ENCODE measurements at regions not wholly inside any gene's neighbourhood (a gene's known extent, or its start where the extent isn't known, plus 50 kb on each side); places are given as distances from the start of the nearest gene placed in this dataset.

DNA sequence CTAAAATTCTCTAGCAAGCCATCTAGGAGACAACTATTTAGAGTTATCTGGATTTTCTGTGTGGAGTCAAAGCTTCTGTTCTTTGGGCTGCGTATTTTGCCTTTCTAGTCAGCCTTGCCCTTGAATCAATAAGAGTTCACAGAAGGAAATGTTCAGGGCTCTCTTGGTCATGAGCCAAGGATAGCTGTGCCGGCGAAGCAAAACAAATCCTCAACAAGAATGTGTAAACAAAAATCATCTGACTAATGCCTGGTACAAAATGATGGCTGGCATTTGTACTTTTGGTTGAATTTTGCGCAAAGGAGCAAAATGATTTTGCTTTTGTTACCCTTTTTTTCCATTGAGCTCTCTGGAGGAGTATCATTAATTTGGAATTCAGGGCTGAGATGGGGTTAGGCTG lies 171.1 kb downstream of the DACT1 start:
- Histone ChIP-seq H2AFZ (ENCODE audit: low read length) (no peak overlapping the region), H3K79me2 (ENCODE audit: low read length) (no peaks in the 10 kb centered on the region)
- no peak for DNase-seq

DNA sequence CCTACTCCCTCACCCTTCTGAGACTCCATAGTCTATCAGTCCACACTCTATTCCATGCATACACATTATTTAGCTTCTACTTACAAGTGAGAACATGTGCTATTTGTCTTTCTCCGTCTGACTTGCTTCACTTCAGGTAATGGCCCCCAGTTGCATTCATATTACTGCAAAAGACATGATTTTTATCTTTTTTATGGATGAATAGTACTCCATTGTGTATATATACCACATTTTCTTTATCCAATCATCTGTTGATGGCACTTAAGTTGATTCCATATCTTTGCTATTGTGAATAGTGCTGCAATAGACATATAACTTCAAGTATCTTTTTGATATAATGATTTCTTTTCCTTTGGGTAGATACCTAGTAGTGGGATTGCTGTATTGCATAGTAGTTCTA lies 171.8 kb downstream of the DACT1 start:
- no peak overlapping the region for H3K4me3 ChIP-seq (ENCODE audit: low read length)
- no peaks in the 10 kb centered on the region for H3K79me2 ChIP-seq (ENCODE audit: low read length)
- no peaks in the 10 kb centered on the region for H3K36me3 ChIP-seq (ENCODE audit: insufficient read depth, low read length)
- no peak overlapping the region for H2AFZ ChIP-seq (ENCODE audit: low read length)
- no peak overlapping the region for H3K9ac ChIP-seq (ENCODE audit: low read length)
- H3K9me2 ChIP-seq (replicated peaks; ENCODE audit: insufficient read depth, low read length), result no peaks in the 10 kb centered on the region
- no peaks in the 10 kb centered on the region for H3K9me3 ChIP-seq (ENCODE audit: low read length)
- peaks cover 2% of the 10 kb centered on the region; the same call in 1 of the 2 replicates for H3K27me3 ChIP-seq (ENCODE audit: low read length)
- H3K4me1 ChIP-seq (ENCODE audit: low read length), result no peaks in the 10 kb centered on the region
- no peaks in the 10 kb centered on the region for H4K20me1 ChIP-seq (ENCODE audit: insufficient read depth, low read depth, low read length)
- H3K27ac ChIP-seq (ENCODE audit: low read length), result no peak overlapping the region
- no peak for DNase-seq
- H3K4me2 ChIP-seq (ENCODE audit: low read depth, low read length, poor library complexity, severe bottlenecking), result no peak overlapping the region

More for the DNA sequence above, 171.1 kb downstream of the DACT1 start:
- no peaks in the 10 kb centered on the region for H3K36me3 ChIP-seq (ENCODE audit: insufficient read depth, low read length)
- no peak overlapping the region for H3K9ac ChIP-seq (ENCODE audit: low read length)
- no peaks in the 10 kb centered on the region for H4K20me1 ChIP-seq (ENCODE audit: insufficient read depth, low read depth, low read length)
- H3K4me3 ChIP-seq (ENCODE audit: low read length), result no peak overlapping the region
- H3K27ac ChIP-seq (ENCODE audit: low read length), result no peak overlapping the region
- peaks cover 2% of the 10 kb centered on the region; the same call in 1 of the 2 replicates for H3K27me3 ChIP-seq (ENCODE audit: low read length)
- no peak overlapping the region for H3K4me2 ChIP-seq (ENCODE audit: low read depth, low read length, poor library complexity, severe bottlenecking)
- H3K9me3 ChIP-seq (ENCODE audit: low read length), result no peaks in the 10 kb centered on the region
- H3K9me2 ChIP-seq (replicated peaks; ENCODE audit: insufficient read depth, low read length), result no peaks in the 10 kb centered on the region
- no peaks in the 10 kb centered on the region for H3K4me1 ChIP-seq (ENCODE audit: low read length)

GRCh38 chr14:58812050-58812910 lies 174.5 kb downstream of the DACT1 start:
- Histone ChIP-seq H3K4me3 (ENCODE audit: low read length) (no peak overlapping the region), H3K27ac (ENCODE audit: low read length) (no peak overlapping the region), H3K4me1 (ENCODE audit: low read length) (no peaks in the 10 kb centered on the region), H4K20me1 (ENCODE audit: insufficient read depth, low read depth, low read length) (no peaks in the 10 kb centered on the region), H3K36me3 (ENCODE audit: insufficient read depth, low read length) (no peaks in the 10 kb centered on the region), H3K27me3 (ENCODE audit: low read length) (0 out of 2 replicates have a peak, but pooled peaks cover 2% of the 10 kb centered on the region), H2AFZ (ENCODE audit: low read length) (no peak overlapping the region), H3K79me2 (ENCODE audit: low read length) (no peaks in the 10 kb centered on the region), H3K4me2 (ENCODE audit: low read depth, low read length, poor library complexity, severe bottlenecking) (no peak overlapping the region), H3K9me2 (replicated peaks; ENCODE audit: insufficient read depth, low read length) (no peaks in the 10 kb centered on the region), H3K9me3 (ENCODE audit: low read length) (no peaks in the 10 kb centered on the region), H3K9ac (ENCODE audit: low read length) (no peak overlapping the region)
- DNase-seq, result no peak

GRCh38 chr14:58813745-58814144 lies 176.0 kb downstream of the DACT1 start:
- H3K9me2 ChIP-seq (replicated peaks; ENCODE audit: insufficient read depth, low read length), result no peaks in the 10 kb centered on the region
- H3K9ac ChIP-seq (ENCODE audit: low read length), result no peak overlapping the region
- no peaks in the 10 kb centered on the region for H3K9me3 ChIP-seq (ENCODE audit: low read length)
- H3K27ac ChIP-seq (ENCODE audit: low read length), result no peak overlapping the region
- no peaks in the 10 kb centered on the region for H3K79me2 ChIP-seq (ENCODE audit: low read length)
- H3K36me3 ChIP-seq (ENCODE audit: insufficient read depth, low read length), result no peaks in the 10 kb centered on the region
- 0 out of 2 replicates have a peak, but pooled peaks cover 2% of the 10 kb centered on the region for H3K27me3 ChIP-seq (ENCODE audit: low read length)
- H4K20me1 ChIP-seq (ENCODE audit: insufficient read depth, low read depth, low read length), result no peaks in the 10 kb centered on the region
- no peak for DNase-seq
- H3K4me1 ChIP-seq (ENCODE audit: low read length), result no peaks in the 10 kb centered on the region
- no peak overlapping the region for H3K4me2 ChIP-seq (ENCODE audit: low read depth, low read length, poor library complexity, severe bottlenecking)
- H3K4me3 ChIP-seq (ENCODE audit: low read length), result no peak overlapping the region
- H2AFZ ChIP-seq (ENCODE audit: low read length), result no peak overlapping the region

GRCh38 chr14:58814466-58814865 lies 176.7 kb downstream of the DACT1 start:
- Histone ChIP-seq H2AFZ (ENCODE audit: low read length) (no peak overlapping the region), H4K20me1 (ENCODE audit: insufficient read depth, low read depth, low read length) (no peaks in the 10 kb centered on the region), H3K4me3 (ENCODE audit: low read length) (no peak overlapping the region), H3K4me1 (ENCODE audit: low read length) (no peaks in the 10 kb centered on the region), H3K4me2 (ENCODE audit: low read depth, low read length, poor library complexity, severe bottlenecking) (no peak overlapping the region), H3K9ac (ENCODE audit: low read length) (no peak overlapping the region), H3K9me2 (replicated peaks; ENCODE audit: insufficient read depth, low read length) (no peaks in the 10 kb centered on the region), H3K36me3 (ENCODE audit: insufficient read depth, low read length) (no peaks in the 10 kb centered on the region), H3K79me2 (ENCODE audit: low read length) (no peaks in the 10 kb centered on the region), H3K27me3 (ENCODE audit: low read length) (no peaks in the 10 kb centered on the region), H3K9me3 (ENCODE audit: low read length) (no peaks in the 10 kb centered on the region), H3K27ac (ENCODE audit: low read length) (no peak overlapping the region)
- DNase-seq, result no peak

DNA sequence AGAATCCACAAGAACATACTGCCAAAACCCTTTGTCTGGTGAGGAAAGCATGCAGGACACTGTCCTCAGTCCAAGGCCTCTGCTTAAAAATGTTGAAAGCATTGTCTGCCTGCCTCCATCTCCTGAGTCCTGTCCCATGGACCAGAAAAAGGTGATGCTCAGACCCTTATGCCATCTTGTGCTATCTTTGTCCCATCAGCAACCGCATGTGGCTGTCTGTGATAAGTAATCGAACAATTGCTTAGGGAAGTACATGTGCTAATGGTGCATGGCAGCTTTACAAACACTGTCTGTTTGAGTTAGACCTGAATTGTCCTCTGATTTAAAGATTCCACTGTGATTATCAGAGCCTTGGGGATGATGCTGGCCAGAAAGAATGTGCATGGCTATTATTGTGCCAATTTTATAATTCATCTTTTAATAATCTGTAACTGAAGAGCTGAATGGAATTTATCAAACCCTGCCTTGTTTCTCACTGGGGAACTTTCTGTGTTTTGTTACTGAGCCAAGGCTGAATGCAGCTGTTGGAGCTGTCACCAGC lies 177.5 kb downstream of the DACT1 start:
- Histone ChIP-seq H4K20me1 (ENCODE audit: insufficient read depth, low read depth, low read length) (no peaks in the 10 kb centered on the region), H3K27me3 (ENCODE audit: low read length) (no peaks in the 10 kb centered on the region), H3K27ac (ENCODE audit: low read length) (no peak overlapping the region), H3K4me1 (ENCODE audit: low read length) (no peaks in the 10 kb centered on the region), H2AFZ (ENCODE audit: low read length) (no peak overlapping the region), H3K9me3 (ENCODE audit: low read length) (no peaks in the 10 kb centered on the region), H3K9me2 (replicated peaks; ENCODE audit: insufficient read depth, low read length) (no peaks in the 10 kb centered on the region), H3K4me3 (ENCODE audit: low read length) (no peak overlapping the region), H3K36me3 (ENCODE audit: insufficient read depth, low read length) (no peaks in the 10 kb centered on the region), H3K79me2 (ENCODE audit: low read length) (no peaks in the 10 kb centered on the region), H3K9ac (ENCODE audit: low read length) (no peak overlapping the region), H3K4me2 (ENCODE audit: low read depth, low read length, poor library complexity, severe bottlenecking) (no peak overlapping the region)
- DNase-seq, result no peak

DNA sequence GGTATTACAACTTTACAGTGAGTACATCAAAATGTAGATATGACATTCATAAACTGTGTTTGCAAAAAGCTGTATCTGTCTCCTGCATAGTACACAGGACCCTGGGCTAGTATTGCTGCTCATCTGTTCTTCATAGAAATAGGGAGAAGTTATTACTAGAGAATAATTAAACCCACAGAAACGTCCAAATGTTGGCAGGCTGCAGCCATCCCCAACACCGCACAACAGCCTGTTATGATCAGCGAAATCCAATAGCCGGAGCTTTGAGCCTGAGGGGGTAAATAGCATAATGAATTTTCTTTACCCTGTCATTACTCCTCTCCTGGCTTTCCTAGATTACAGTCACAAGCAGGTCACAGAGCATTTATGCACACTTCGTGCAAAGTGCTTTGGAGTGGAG lies 178.0 kb downstream of the DACT1 start:
- no peaks in the 10 kb centered on the region for H3K9me2 ChIP-seq (replicated peaks; ENCODE audit: insufficient read depth, low read length)
- H2AFZ ChIP-seq (ENCODE audit: low read length), result no peak overlapping the region
- DNase-seq, result no peak

GRCh38 chr14:58816416-58817115 lies 178.8 kb downstream of the DACT1 start:
- Histone ChIP-seq H3K4me2 (ENCODE audit: low read depth, low read length, poor library complexity, severe bottlenecking) (no peak overlapping the region), H3K36me3 (ENCODE audit: insufficient read depth, low read length) (no peaks in the 10 kb centered on the region)

More for the DNA sequence above, 178.0 kb downstream of the DACT1 start:
- H3K79me2 ChIP-seq (ENCODE audit: low read length), result no peaks in the 10 kb centered on the region
- no peak overlapping the region for H3K4me2 ChIP-seq (ENCODE audit: low read depth, low read length, poor library complexity, severe bottlenecking)
- no peaks in the 10 kb centered on the region for H3K27me3 ChIP-seq (ENCODE audit: low read length)
- no peaks in the 10 kb centered on the region for H3K4me1 ChIP-seq (ENCODE audit: low read length)
- H3K9ac ChIP-seq (ENCODE audit: low read length), result no peak overlapping the region
- no peaks in the 10 kb centered on the region for H3K9me3 ChIP-seq (ENCODE audit: low read length)
- H3K27ac ChIP-seq (ENCODE audit: low read length), result no peak overlapping the region
- no peaks in the 10 kb centered on the region for H4K20me1 ChIP-seq (ENCODE audit: insufficient read depth, low read depth, low read length)
- H3K36me3 ChIP-seq (ENCODE audit: insufficient read depth, low read length), result no peaks in the 10 kb centered on the region
- no peak overlapping the region for H3K4me3 ChIP-seq (ENCODE audit: low read length)

More at GRCh38 chr14:58816416-58817115, 178.8 kb downstream of the DACT1 start:
- Histone ChIP-seq H3K9me2 (replicated peaks; ENCODE audit: insufficient read depth, low read length) (no peaks in the 10 kb centered on the region), H3K27me3 (ENCODE audit: low read length) (no peaks in the 10 kb centered on the region), H4K20me1 (ENCODE audit: insufficient read depth, low read depth, low read length) (no peaks in the 10 kb centered on the region), H2AFZ (ENCODE audit: low read length) (no peak overlapping the region), H3K27ac (ENCODE audit: low read length) (no peak overlapping the region), H3K9ac (ENCODE audit: low read length) (no peak overlapping the region), H3K4me3 (ENCODE audit: low read length) (no peak overlapping the region), H3K9me3 (ENCODE audit: low read length) (no peaks in the 10 kb centered on the region), H3K79me2 (ENCODE audit: low read length) (no peaks in the 10 kb centered on the region), H3K4me1 (ENCODE audit: low read length) (no peaks in the 10 kb centered on the region)
- DNase-seq, result no peak

Measured in Karpas-422 (cell line).